ENCODE measurements at regions not wholly inside any gene's neighbourhood (a gene's known extent, or its start where the extent isn't known, plus 50 kb on each side); places are given as distances from the start of the nearest gene placed in this dataset.

DNA sequence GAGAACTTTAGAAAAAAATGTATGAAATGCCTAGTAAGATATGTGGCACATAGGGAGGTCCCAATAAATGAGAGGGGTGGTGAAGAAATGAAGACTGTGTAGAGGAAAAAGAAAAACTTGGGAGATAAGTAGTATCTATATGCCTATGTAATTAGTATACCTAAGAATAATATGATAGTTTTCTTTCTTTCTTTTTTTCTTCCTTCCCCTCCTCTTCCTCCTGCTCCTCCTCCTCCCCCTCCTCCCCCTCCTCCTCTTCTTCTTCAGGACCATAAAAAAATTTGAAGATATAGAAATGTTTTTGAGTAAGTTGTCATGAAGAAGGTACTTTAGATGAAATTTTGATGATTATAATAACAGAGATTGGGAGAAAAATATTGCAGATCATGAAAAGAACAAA is 857.4 kb downstream of the MAT2B start:
- TF ChIP-seq, protein P1, sequence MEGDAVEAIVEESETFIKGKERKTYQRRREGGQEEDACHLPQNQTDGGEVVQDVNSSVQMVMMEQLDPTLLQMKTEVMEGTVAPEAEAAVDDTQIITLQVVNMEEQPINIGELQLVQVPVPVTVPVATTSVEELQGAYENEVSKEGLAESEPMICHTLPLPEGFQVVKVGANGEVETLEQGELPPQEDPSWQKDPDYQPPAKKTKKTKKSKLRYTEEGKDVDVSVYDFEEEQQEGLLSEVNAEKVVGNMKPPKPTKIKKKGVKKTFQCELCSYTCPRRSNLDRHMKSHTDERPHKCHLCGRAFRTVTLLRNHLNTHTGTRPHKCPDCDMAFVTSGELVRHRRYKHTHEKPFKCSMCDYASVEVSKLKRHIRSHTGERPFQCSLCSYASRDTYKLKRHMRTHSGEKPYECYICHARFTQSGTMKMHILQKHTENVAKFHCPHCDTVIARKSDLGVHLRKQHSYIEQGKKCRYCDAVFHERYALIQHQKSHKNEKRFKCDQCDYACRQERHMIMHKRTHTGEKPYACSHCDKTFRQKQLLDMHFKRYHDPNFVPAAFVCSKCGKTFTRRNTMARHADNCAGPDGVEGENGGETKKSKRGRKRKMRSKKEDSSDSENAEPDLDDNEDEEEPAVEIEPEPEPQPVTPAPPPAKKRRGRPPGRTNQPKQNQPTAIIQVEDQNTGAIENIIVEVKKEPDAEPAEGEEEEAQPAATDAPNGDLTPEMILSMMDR (IDR thresholded peaks at IDR 0.05) = no peak

DNA sequence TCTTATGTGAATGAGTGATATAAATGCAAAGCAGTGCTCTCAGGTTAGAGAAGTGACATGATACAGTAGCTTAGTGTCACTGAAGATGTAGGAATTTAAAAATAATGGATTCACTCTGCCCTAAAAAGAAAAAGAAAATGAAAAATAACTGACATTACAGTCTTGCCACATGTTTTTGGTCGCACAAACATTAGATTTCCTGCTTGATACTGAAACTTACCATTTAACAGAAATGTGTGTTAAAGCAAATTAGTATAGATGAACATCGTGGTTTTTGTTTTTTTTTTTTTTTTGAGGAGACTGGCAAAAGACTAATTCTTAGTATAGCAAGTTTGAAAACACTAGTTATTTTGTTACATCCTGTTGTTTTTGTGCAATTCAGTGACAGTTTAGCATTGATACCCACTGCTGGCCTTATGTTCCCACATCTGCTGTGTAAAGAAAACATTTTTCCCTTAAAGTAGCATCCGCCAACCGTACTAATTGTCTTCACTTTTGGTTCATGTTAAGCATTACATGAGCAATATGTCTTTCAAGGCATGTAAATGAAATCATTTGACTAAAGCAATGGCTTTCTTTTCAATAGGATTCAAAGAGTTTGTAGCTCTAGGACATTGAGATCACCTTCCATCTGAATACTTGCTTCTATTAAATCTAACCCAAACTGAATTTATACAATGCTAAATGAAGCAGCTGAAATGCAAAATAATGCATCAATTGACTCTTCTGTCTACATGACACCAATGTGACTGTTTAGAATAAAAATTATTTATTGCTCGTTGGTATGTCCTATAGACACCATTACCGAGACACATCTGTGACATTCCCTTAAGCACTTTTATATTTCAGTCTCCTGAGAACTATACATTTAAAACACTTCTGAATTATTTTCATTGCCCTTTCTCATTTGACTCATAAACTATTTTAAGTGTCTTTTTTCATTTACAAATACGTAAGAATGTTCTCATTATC is 859.1 kb downstream of the MAT2B start:
- no peaks in the 10 kb centered on the region for H3K9me3 ChIP-seq
- H3K4me1 ChIP-seq = no peaks in the 10 kb centered on the region
- no peaks in the 10 kb centered on the region for H3K36me3 ChIP-seq
- TF ChIP-seq, protein P1 (IDR thresholded peaks at IDR 0.05) = no peak
- no peak overlapping the region for H3K4me3 ChIP-seq
- no peak overlapping the region for H3K27ac ChIP-seq
- no peak for DNase-seq (ENCODE audit: low spot score)
- no peaks in the 10 kb centered on the region for H3K27me3 ChIP-seq

More for the DNA sequence above, 857.4 kb downstream of the MAT2B start:
- H3K4me1 ChIP-seq = no peaks in the 10 kb centered on the region
- no peak overlapping the region for H3K27ac ChIP-seq
- H3K27me3 ChIP-seq = no peaks in the 10 kb centered on the region
- H3K9me3 ChIP-seq = no peaks in the 10 kb centered on the region
- no peak for DNase-seq (ENCODE audit: low spot score)
- H3K36me3 ChIP-seq = no peaks in the 10 kb centered on the region
- no peak overlapping the region for H3K4me3 ChIP-seq

DNA sequence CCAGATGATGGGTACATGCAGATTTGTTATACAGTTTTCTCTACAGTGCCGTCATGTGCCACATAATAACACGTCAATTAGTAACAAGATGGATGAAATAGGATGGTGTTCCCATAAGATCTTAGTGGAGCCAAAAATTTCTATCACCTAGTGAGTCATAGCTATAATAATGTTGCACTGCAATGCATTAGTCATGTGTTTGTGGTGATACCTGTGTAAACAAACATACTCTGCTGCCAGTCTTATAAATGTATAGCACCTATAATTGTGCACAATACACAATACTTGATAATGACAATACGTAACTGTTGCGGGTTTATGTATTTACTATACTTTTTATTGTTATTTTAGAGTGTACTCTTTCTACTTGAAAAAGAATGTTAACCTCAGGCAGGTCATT is 865.4 kb downstream of the MAT2B start:
- TF ChIP-seq, protein P1 (IDR thresholded peaks at IDR 0.05) = no peak
- H3K9me3 ChIP-seq = no peaks in the 10 kb centered on the region

DNA sequence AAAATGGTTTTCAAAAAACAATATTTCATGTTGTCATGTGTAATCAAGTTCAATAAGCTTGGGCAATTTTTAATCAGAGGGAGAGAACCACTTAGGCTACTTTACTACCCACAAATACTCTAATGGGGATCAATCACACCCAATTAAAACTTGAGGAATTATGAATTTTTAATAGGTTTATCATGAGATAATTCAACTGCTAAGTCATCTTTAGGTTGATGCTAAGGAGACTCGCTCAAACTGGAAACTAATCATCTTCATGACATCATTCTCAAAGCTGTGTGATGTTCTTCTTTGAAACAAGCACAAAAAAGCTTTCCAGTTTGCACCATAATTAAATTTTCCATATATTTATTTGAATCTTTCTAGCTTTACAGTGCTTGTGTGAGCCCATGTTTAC is 867.5 kb downstream of the MAT2B start:
- Histone ChIP-seq H3K4me1 (no peaks in the 10 kb centered on the region), H3K4me3 (no peak overlapping the region), H3K27me3 (no peaks in the 10 kb centered on the region), H3K27ac (no peak overlapping the region), H3K36me3 (no peaks in the 10 kb centered on the region), H3K9me3 (no peaks in the 10 kb centered on the region)
- TF ChIP-seq, protein P1 (IDR thresholded peaks at IDR 0.05) = no peak
- no peak for DNase-seq (ENCODE audit: low spot score)

More for the DNA sequence above, 865.4 kb downstream of the MAT2B start:
- no peaks in the 10 kb centered on the region for H3K27me3 ChIP-seq
- no peak overlapping the region for H3K4me3 ChIP-seq
- no peak overlapping the region for H3K27ac ChIP-seq
- no peaks in the 10 kb centered on the region for H3K4me1 ChIP-seq
- DNase-seq (ENCODE audit: low spot score) = no peak
- no peaks in the 10 kb centered on the region for H3K36me3 ChIP-seq

DNA sequence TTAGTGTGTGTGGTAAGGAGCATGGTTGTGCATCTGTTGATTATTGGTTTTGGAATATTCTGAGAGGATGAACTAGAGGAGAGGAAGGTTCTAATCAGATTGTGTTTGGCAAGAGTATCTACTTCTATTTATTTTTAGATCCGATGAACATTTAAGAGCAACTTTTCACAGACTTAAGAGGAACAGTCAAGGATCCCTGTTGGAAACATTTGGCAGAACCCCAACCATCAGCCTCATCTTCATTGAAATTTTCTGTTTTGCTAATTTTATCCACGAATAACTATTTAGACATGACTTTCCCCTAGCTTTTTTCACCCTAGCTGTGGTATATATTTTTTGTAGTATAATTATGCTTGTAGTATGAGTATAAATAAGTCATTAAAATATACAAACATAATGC is 868.5 kb downstream of the MAT2B start:
- no peaks in the 10 kb centered on the region for H3K4me1 ChIP-seq
- H3K4me3 ChIP-seq = no peak overlapping the region
- no peaks in the 10 kb centered on the region for H3K27me3 ChIP-seq
- H3K27ac ChIP-seq = no peak overlapping the region
- no peaks in the 10 kb centered on the region for H3K36me3 ChIP-seq
- TF ChIP-seq, protein P1 (IDR thresholded peaks at IDR 0.05) = no peak
- DNase-seq (ENCODE audit: low spot score) = no peak
- H3K9me3 ChIP-seq = no peaks in the 10 kb centered on the region
